ENCODE measurements at regions not wholly inside any gene's neighbourhood (a gene's known extent, or its start where the extent isn't known, plus 50 kb on each side); places are given as distances from the start of the nearest gene placed in this dataset.

GRCh38 chr1:213623862-213624261 is 363.9 kb upstream of the PROX1 start:
- TF ChIP-seq CTCF (IDR thresholded peaks at IDR 0.05), result no peak
- TF ChIP-seq POLR2A (IDR thresholded peaks at IDR 0.05), result no peak
